GM21786 (cell line): ENCODE measurements at regions not wholly inside any gene's neighbourhood (a gene's known extent, or its start where the extent isn't known, plus 50 kb on each side); places are given as distances from the start of the nearest gene placed in this dataset.

Experiments
- ATAC-seq: cut with Tn5 transposase; IDR thresholded peaks from one replicate; pipeline ENCODE4 v1.9.1; 2021; ENCODE audit not compliant: unreplicated experiment

GRCh38 chr3:95407709-95408463 lies 1345.0 kb downstream of the NSUN3 start:
- ATAC-seq, result no peak

GRCh38 chr3:95408464-95408862 lies 1345.6 kb downstream of the NSUN3 start:
- no peak for ATAC-seq

GRCh38 chr3:95418251-95418650 lies 1355.4 kb downstream of the NSUN3 start:
- no peak for ATAC-seq

GRCh38 chr3:95424279-95424678 lies 1361.4 kb downstream of the NSUN3 start:
- ATAC-seq, result no peak

GRCh38 chr3:95434491-95434890 lies 1371.6 kb downstream of the NSUN3 start:
- no peak for ATAC-seq

GRCh38 chr3:95437409-95437808 lies 1374.5 kb downstream of the NSUN3 start:
- ATAC-seq, result no peak

- no peak for ATAC-seq
These were observed 1375.4 kb downstream of the NSUN3 start for GRCh38 chr3:95438274-95438673.

GRCh38 chr3:95442766-95443165 lies 1371.6 kb upstream of the EPHA6 start:
- ATAC-seq, result no peak

- no peak for ATAC-seq
These were observed 1364.6 kb upstream of the EPHA6 start for GRCh38 chr3:95449841-95450240.

GRCh38 chr3:95453242-95453641 lies 1361.2 kb upstream of the EPHA6 start:
- ATAC-seq, result no peak

- ATAC-seq, result no peak
These were observed 1357.6 kb upstream of the EPHA6 start for GRCh38 chr3:95456835-95457234.

GRCh38 chr3:95459706-95460105 lies 1354.7 kb upstream of the EPHA6 start:
- no peak for ATAC-seq

GRCh38 chr3:95460274-95460673 lies 1354.1 kb upstream of the EPHA6 start:
- ATAC-seq, result no peak

- ATAC-seq, result no peak
These were observed 1352.2 kb upstream of the EPHA6 start for GRCh38 chr3:95462161-95462560.

GRCh38 chr3:95464346-95464745 lies 1350.0 kb upstream of the EPHA6 start:
- ATAC-seq, result no peak

GRCh38 chr3:95468331-95468730 lies 1346.1 kb upstream of the EPHA6 start:
- no peak for ATAC-seq

GRCh38 chr3:95474338-95474737 lies 1340.1 kb upstream of the EPHA6 start:
- ATAC-seq, result no peak

GRCh38 chr3:95476534-95476933 lies 1337.9 kb upstream of the EPHA6 start:
- ATAC-seq, result no peak

- no peak for ATAC-seq
These were observed 1308.2 kb upstream of the EPHA6 start for GRCh38 chr3:95506174-95506573.

GRCh38 chr3:95508124-95508523 lies 1306.3 kb upstream of the EPHA6 start:
- no peak for ATAC-seq

GRCh38 chr3:95511828-95512227 lies 1302.6 kb upstream of the EPHA6 start:
- no peak for ATAC-seq

- no peak for ATAC-seq
These were observed 1300.1 kb upstream of the EPHA6 start for GRCh38 chr3:95514260-95514659.

GRCh38 chr3:95521396-95521795 lies 1293.0 kb upstream of the EPHA6 start:
- no peak for ATAC-seq
